GM19025 (cell line): ENCODE measurements at regions not wholly inside any gene's neighbourhood (a gene's known extent, or its start where the extent isn't known, plus 50 kb on each side); places are given as distances from the start of the nearest gene placed in this dataset.
"Not testable (repeated sequence)": the region's sequence is repeated elsewhere in the genome, so short reads cannot be mapped to it uniquely, and the experiment has no call there.

ENCODE experiments used
- ATAC-seq: cut with Tn5 transposase; IDR thresholded peaks from one replicate; pipeline ENCODE4 v1.9.1; 2021; ENCODE audit warnings: mild to moderate bottlenecking, low read depth, moderate library complexity; ENCODE audit not compliant: unreplicated experiment

GRCh38 chr4:126770811-126771553 lies 861.8 kb upstream of the INTU start:
- not testable (repeated sequence) for ATAC-seq

GRCh38 chr4:126771618-126772017 lies 861.1 kb upstream of the INTU start:
- not testable (repeated sequence) for ATAC-seq

GRCh38 chr4:126772662-126773061 lies 860.1 kb upstream of the INTU start:
- no peak for ATAC-seq

GRCh38 chr4:126775485-126776106 lies 857.2 kb upstream of the INTU start:
- no peak for ATAC-seq

GRCh38 chr4:126776361-126776760 lies 856.4 kb upstream of the INTU start:
- ATAC-seq: no peak

- no peak for ATAC-seq
Observed at GRCh38 chr4:126777649-126778048, 855.1 kb upstream of the INTU start.

- no peak for ATAC-seq
Observed at GRCh38 chr4:126778348-126778747, 854.4 kb upstream of the INTU start.

- ATAC-seq: no peak
Observed at GRCh38 chr4:126779001-126779400, 853.8 kb upstream of the INTU start.

- ATAC-seq: no peak
Observed at GRCh38 chr4:126779436-126780166, 853.2 kb upstream of the INTU start.

- no peak for ATAC-seq
Observed at GRCh38 chr4:126783191-126783590, 849.6 kb upstream of the INTU start.

GRCh38 chr4:126784966-126785580 lies 847.7 kb upstream of the INTU start:
- no peak for ATAC-seq

GRCh38 chr4:126790633-126791032 lies 842.1 kb upstream of the INTU start:
- ATAC-seq: no peak

GRCh38 chr4:126794363-126794762 lies 838.4 kb upstream of the INTU start:
- no peak for ATAC-seq

- no peak for ATAC-seq
Observed at GRCh38 chr4:126798214-126798613, 834.5 kb upstream of the INTU start.

- ATAC-seq: no peak
Observed at GRCh38 chr4:126799416-126799815, 833.3 kb upstream of the INTU start.

GRCh38 chr4:126799971-126800574 lies 832.7 kb upstream of the INTU start:
- no peak for ATAC-seq

- no peak for ATAC-seq
Observed at GRCh38 chr4:126800575-126801141, 832.1 kb upstream of the INTU start.

- no peak for ATAC-seq
Observed at GRCh38 chr4:126807132-126807531, 825.6 kb upstream of the INTU start.

GRCh38 chr4:126812076-126812475 lies 820.7 kb upstream of the INTU start:
- ATAC-seq: no peak

GRCh38 chr4:126820631-126821030 lies 812.1 kb upstream of the INTU start:
- ATAC-seq: no peak
